K562 (cell line): ENCODE measurements at regions not wholly inside any gene's neighbourhood (a gene's known extent, or its start where the extent isn't known, plus 50 kb on each side); places are given as distances from the start of the nearest gene placed in this dataset.

Experiments used
- ATAC-seq: fragments of 200-7000 bp; cut with Tn5 transposase; 3 replicates; pipeline ENCODE4 v1.9.1; 2020; ENCODE audit warnings: moderate library complexity
- BruUV-seq: library from RNA; stranded (reverse); fragments of 400-500 nt; replicated peaks from 2 replicates; lab custom pipeline; 2021; lab: Mats Ljungman, UMichigan
- CTCF ChIA-PET: fragments of 300-600 bp; formaldehyde crosslinking; extraction: SDS; loops from one replicate; lab custom pipeline; 2021; ENCODE audit warnings: low intra/inter-chr PET ratio; lab: Yijun Ruan, JAX
- POLR2A ChIA-PET: fragments of 300-600, 350-650 bp; sonication (Branson Sonifier 250); formaldehyde crosslinking; extraction: SDS; loops from one replicate; lab custom pipeline; 2021; ENCODE audit warnings: antibody characterized with exemption, inconsistent platforms; lab: Yijun Ruan, JAX
- DNase-seq, 4 experiments: peaks; one replicate each; pipeline versions ENCODE4 v3.0.0 to v3.0.0-alpha.2; 2011 to 2018; ENCODE audit warnings: low spot score in 3 of 4, mixed read lengths in 3 of 4; ENCODE audit errors: extremely low read depth in 1 of 4
- FAIRE-seq: peaks from 2 replicates; lab custom pipeline; 2011; peaks lifted over from hg19 to GRCh38; lab: Jason Lieb, UNC
- H2AFZ ChIP-seq: 2 replicates; pipeline ENCODE4 v1.6.0; 2011; ENCODE audit warnings: low read depth, low read length, control low read depth, inconsistent platforms
- H3K27ac ChIP-seq: fragments of 200-600 bp; 3 replicates; pipeline ENCODE4 v1.8.0; 2011; ENCODE audit warnings: low read depth, mild to moderate bottlenecking, control low read depth, inconsistent platforms, low read length, moderate library complexity, mixed read lengths; ENCODE audit errors: extremely low read depth
- H3K27me3 ChIP-seq, 2 experiments: fragments of 300-600 bp in 1 of 2; 2 replicates in 1 of 2; 3 replicates in 1 of 2; pipeline versions ENCODE4 v1.6.0 to v1.8.0; 2011; ENCODE audit warnings: inconsistent platforms in 2 of 2, low read length in 2 of 2, mild to moderate bottlenecking in 1 of 2, mixed read lengths in 1 of 2, moderate library complexity in 1 of 2; ENCODE audit not compliant: control insufficient read depth in 2 of 2, insufficient read depth in 2 of 2
- H3K36me3 ChIP-seq: fragments of 300-600 bp; 3 replicates; pipeline ENCODE4 v1.8.0; 2011; ENCODE audit warnings: mild to moderate bottlenecking, low read length, inconsistent platforms; ENCODE audit not compliant: control insufficient read depth, insufficient read depth
- H3K4me1 ChIP-seq, 2 experiments: fragments of 200-600 bp in 1 of 2; replicated peaks in 1 of 2; 2 replicates in 1 of 2; 3 replicates in 1 of 2; pipeline versions ENCODE4 v1.5.1 to v1.8.0; 2011; ENCODE audit warnings: inconsistent platforms in 2 of 2, low read length in 2 of 2, mild to moderate bottlenecking in 1 of 2, mixed read lengths in 1 of 2, moderate library complexity in 1 of 2; ENCODE audit not compliant: control insufficient read depth in 2 of 2, insufficient read depth in 2 of 2
- H3K4me2 ChIP-seq: 2 replicates; pipeline ENCODE4 v1.6.1; 2011; ENCODE audit warnings: low read length, control low read depth, inconsistent platforms, mixed read lengths; ENCODE audit not compliant: insufficient read depth
- H3K4me3 ChIP-seq: fragments of 200-600 bp; sonication (generic), shearing (Covaris generic); 2 replicates; pipeline ENCODE4 v1.5.1; 2016; ENCODE audit warnings: control low read depth, inconsistent platforms
- H3K79me2 ChIP-seq: fragments of 200-600 bp; 3 replicates; pipeline ENCODE4 v1.8.0; 2011; ENCODE audit warnings: low read length, inconsistent platforms; ENCODE audit not compliant: control insufficient read depth, insufficient read depth
- H3K9ac ChIP-seq, 2 experiments: 2 replicates each; pipeline versions ENCODE4 v1.6.0 to v1.6.1; 2011; ENCODE audit warnings: low read depth in 2 of 2, low read length in 2 of 2, control low read depth in 1 of 2, inconsistent platforms in 1 of 2, mild to moderate bottlenecking in 1 of 2, mixed read lengths in 1 of 2; ENCODE audit not compliant: insufficient read depth in 1 of 2
- H3K9me1 ChIP-seq: one replicate; pipeline ENCODE4 v1.6.0; 2011; ENCODE audit warnings: inconsistent platforms, mild to moderate bottlenecking, low read length, moderate library complexity; ENCODE audit not compliant: control insufficient read depth, insufficient read depth
- H3K9me3 ChIP-seq: replicated peaks from 2 replicates; pipeline ENCODE4 v1.5.1; 2011; ENCODE audit warnings: low read depth, low read length, inconsistent platforms; ENCODE audit not compliant: control insufficient read depth, insufficient read depth
- H4K20me1 ChIP-seq: replicated peaks from 2 replicates; pipeline ENCODE4 v1.6.1; 2011; ENCODE audit warnings: low read length, inconsistent platforms, mixed read lengths; ENCODE audit not compliant: control insufficient read depth, insufficient read depth
- FOXM1 ChIP-seq, 2 experiments: fragments of 450-650 bp in 1 of 2; sonication (generic) in 1 of 2; formaldehyde crosslinking in 1 of 2; IDR thresholded peaks; 2 replicates each; pipeline versions ENCODE4 v1.6.1 to v1.9.0; 2017 to 2022; ENCODE audit warnings: low read depth in 2 of 2, mild to moderate bottlenecking in 2 of 2, missing genetic modification reagents in 1 of 2, moderate library complexity in 1 of 2
- HMGXB4 ChIP-seq: sonication (generic); formaldehyde crosslinking; IDR thresholded peaks from 2 replicates; pipeline ENCODE4 v1.8.1; 2023; ENCODE audit warnings: mild to moderate bottlenecking, missing genetic modification reagents
- KLF13 ChIP-seq: fragments of 450-650 bp; IDR thresholded peaks from 2 replicates; pipeline ENCODE4 v1.6.1; 2016; ENCODE audit warnings: missing genetic modification characterization, low read depth, mild to moderate bottlenecking, missing compliant biosample characterization, moderate library complexity, borderline replicate concordance
- POU5F1 ChIP-seq: fragments of 150-350 bp; IDR thresholded peaks from 2 replicates; pipeline ENCODE4 v1.6.1; 2014; ENCODE audit warnings: borderline replicate concordance, low read length, low read depth, mild to moderate bottlenecking; ENCODE audit not compliant: partially characterized antibody
- ZBTB8A ChIP-seq: fragments of 450-650 bp; IDR thresholded peaks from 2 replicates; pipeline ENCODE4 v1.6.1; 2018; ENCODE audit warnings: mild to moderate bottlenecking, moderate library complexity; ENCODE audit not compliant: partially characterized antibody
- ZFP36 ChIP-seq: fragments of 150-350 bp; IDR thresholded peaks from 2 replicates; pipeline ENCODE4 v1.6.1; 2018; ENCODE audit warnings: low read length, low read depth; ENCODE audit not compliant: partially characterized antibody
- ZNF263 ChIP-seq: sonication (generic); formaldehyde crosslinking; IDR thresholded peaks from 2 replicates; pipeline ENCODE4 v1.8.0; 2022; ENCODE audit warnings: mild to moderate bottlenecking, missing genetic modification reagents, borderline replicate concordance
- ZNF274 ChIP-seq: IDR thresholded peaks from 2 replicates; pipeline ENCODE4 v1.6.1; 2011; ENCODE audit warnings: low read depth, mild to moderate bottlenecking, low read length, moderate library complexity, borderline replicate concordance
- ZNF444 ChIP-seq: fragments of 250-450 bp; sonication (Bioruptor Pico); IDR thresholded peaks from 2 replicates; pipeline ENCODE4 v1.4.0; 2020; ENCODE audit warnings: mild to moderate bottlenecking, moderate library complexity
- ZNF79 ChIP-seq: fragments of 250-450 bp; sonication (Bioruptor Pico); IDR thresholded peaks from 2 replicates; pipeline ENCODE4 v1.4.0; 2020; ENCODE audit warnings: low read depth, mild to moderate bottlenecking, moderate library complexity
- WGBS: fragments of 100-300 bp; shearing (Covaris generic); methylation state at CpG from one replicate; pipeline ENCODE4 v1.1.6; 2016; ENCODE audit warnings: low coverage, mixed read lengths; ENCODE audit not compliant: insufficient coverage; ENCODE audit errors: missing lambda C conversion rate; 5-methylcytosine and 5-hydroxymethylcytosine counted together
- in situ Hi-C: fragments of 300-500 bp; cut with MboI; formaldehyde crosslinking; loops from 4 replicates; pipeline ENCODE4 v1.15.0; 2018; ENCODE audit warnings: inconsistent platforms, mixed read lengths
- intact Hi-C: fragments of 100-400 bp; cut with micrococcal nuclease; formaldehyde crosslinking; loops from 2 replicates; pipeline ENCODE4 v1.14.2; 2022
- TF ChIP-seq, protein P1 (sequence below): fragments of 450-650 bp; formaldehyde crosslinking; IDR thresholded peaks from 2 replicates; pipeline ENCODE4 v1.4.0; 2020; ENCODE audit warnings: mild to moderate bottlenecking, moderate library complexity
- TF ChIP-seq, protein P2 (sequence below): fragments of 450-650 bp; formaldehyde crosslinking; IDR thresholded peaks from 2 replicates; pipeline ENCODE4 v1.4.0; 2020; ENCODE audit warnings: mild to moderate bottlenecking, mixed read lengths

DNA sequence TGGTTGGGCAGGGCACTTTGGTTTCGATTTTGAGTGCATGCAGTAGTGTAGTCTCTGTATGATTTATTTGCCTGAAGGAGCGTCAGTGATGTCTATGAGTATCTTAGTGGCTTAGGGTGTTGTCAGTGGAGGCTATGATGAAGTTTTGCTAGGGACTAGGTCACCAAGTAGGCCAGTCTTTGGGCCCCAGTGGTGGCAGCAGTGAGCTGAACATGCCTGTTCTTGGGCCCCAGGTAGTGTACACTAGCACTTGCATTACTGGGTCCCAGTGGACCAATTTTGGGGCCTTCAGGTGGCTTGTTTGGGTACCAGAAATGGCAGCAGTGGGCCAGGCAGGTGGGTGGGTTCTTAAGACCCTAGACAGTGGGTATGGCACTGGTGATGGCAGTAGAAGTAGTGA is 598.7 kb upstream of the SPRY2 start:
- CTCF ChIA-PET: no interaction called here
- Histone ChIP-seq H3K79me2 (no peaks in the 10 kb centered on the region), H3K9me3 (no peaks in the 10 kb centered on the region), H3K9me1 (no peaks in the 10 kb centered on the region), H3K27ac (no peak overlapping the region), H3K4me2 (no peak overlapping the region), H3K9ac (no peak overlapping the region), H4K20me1 (no peaks in the 10 kb centered on the region), H2AFZ (no peak overlapping the region), H3K36me3 (no peaks in the 10 kb centered on the region), H3K4me3 (no peak overlapping the region), H3K4me1 (no peaks in the 10 kb centered on the region), H3K27me3 (no peaks in the 10 kb centered on the region)
- WGBS: 0% methylated on average over 2 of the region's 2 CpGs
- no TSS peak for BruUV-seq
- POLR2A ChIA-PET: no interaction called here
- in situ Hi-C loops: no loop called here
- DNase-seq (no peak), FAIRE-seq (no peak), ATAC-seq (no peak)
- intact Hi-C loops: no loop called here
- TF ChIP-seq POU5F1 (no peak), ZNF444 (CRISPR knock-in tag) (no peak), ZNF274 (no peak), ZNF263 (CRISPR knock-in tag) (no peak)

DNA sequence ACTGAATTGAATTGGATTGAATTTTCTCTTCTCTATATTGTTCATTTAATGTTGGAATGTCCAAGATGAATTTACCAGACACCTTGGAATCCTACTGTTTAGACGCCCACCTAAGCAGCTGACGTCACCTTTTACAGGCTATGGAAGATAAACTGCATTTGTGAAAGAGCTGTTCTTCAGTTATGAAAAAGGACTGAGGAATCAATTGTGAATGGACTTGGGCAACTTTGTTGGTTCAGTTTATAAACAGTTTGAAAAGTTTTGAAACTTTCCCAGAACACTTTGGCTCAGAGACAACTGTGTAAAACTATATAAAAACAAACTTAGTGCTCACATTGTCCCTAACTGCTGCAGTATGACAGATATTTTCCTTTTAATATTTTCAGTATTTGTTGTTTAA is 590.8 kb upstream of the SPRY2 start:
- H3K9me3 ChIP-seq: no peaks in the 10 kb centered on the region
- no peak overlapping the region for H3K4me3 ChIP-seq
- H3K9me1 ChIP-seq: no peaks in the 10 kb centered on the region
- no peaks in the 10 kb centered on the region for H3K27me3 ChIP-seq
- no peak overlapping the region for H3K27ac ChIP-seq
- CTCF ChIA-PET: no interaction called here
- POLR2A ChIA-PET: no interaction called here
- intact Hi-C loops: no loop called here
- DNase-seq (no peak), ATAC-seq (no peak), FAIRE-seq (no peak)
- no TSS peak for BruUV-seq
- in situ Hi-C loops: no loop called here
- WGBS: 0% methylated on average over 2 of the region's 2 CpGs
- no peak overlapping the region for H3K4me2 ChIP-seq
- H2AFZ ChIP-seq: no peak overlapping the region
- no peaks in the 10 kb centered on the region for H3K36me3 ChIP-seq
- no peaks in the 10 kb centered on the region for H3K4me1 ChIP-seq
- no peaks in the 10 kb centered on the region for H4K20me1 ChIP-seq
- H3K79me2 ChIP-seq: no peaks in the 10 kb centered on the region
- H3K9ac ChIP-seq: no peak overlapping the region
- TF ChIP-seq HMGXB4 (CRISPR knock-in tag) (no peak), ZBTB8A (no peak), ZNF79 (CRISPR knock-in tag) (no peak), ZFP36 (no peak), KLF13 (tag) (no peak), FOXM1 (IDR thresholded peaks at IDR 0.05; ENCODE audit: low read depth) (no peak), FOXM1 (CRISPR knock-in tag; IDR thresholded peaks at IDR 0.05; ENCODE audit: low read depth) (no peak)
- TF ChIP-seq, protein P1, sequence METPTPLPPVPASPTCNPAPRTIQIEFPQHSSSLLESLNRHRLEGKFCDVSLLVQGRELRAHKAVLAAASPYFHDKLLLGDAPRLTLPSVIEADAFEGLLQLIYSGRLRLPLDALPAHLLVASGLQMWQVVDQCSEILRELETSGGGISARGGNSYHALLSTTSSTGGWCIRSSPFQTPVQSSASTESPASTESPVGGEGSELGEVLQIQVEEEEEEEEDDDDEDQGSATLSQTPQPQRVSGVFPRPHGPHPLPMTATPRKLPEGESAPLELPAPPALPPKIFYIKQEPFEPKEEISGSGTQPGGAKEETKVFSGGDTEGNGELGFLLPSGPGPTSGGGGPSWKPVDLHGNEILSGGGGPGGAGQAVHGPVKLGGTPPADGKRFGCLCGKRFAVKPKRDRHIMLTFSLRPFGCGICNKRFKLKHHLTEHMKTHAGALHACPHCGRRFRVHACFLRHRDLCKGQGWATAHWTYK (CRISPR knock-in tag): no peak
- TF ChIP-seq, protein P2, sequence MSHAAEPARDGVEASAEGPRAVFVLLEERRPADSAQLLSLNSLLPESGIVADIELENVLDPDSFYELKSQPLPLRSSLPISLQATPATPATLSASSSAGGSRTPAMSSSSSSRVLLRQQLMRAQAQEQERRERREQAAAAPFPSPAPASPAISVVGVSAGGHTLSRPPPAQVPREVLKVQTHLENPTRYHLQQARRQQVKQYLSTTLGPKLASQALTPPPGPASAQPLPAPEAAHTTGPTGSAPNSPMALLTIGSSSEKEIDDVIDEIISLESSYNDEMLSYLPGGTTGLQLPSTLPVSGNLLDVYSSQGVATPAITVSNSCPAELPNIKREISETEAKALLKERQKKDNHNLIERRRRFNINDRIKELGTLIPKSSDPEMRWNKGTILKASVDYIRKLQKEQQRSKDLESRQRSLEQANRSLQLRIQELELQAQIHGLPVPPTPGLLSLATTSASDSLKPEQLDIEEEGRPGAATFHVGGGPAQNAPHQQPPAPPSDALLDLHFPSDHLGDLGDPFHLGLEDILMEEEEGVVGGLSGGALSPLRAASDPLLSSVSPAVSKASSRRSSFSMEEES (CRISPR knock-in tag): no peak
